Midbrain (tissue), 1 donor: ENCODE measurements at regions not wholly inside any gene's neighbourhood (a gene's known extent, or its start where the extent isn't known, plus 50 kb on each side); places are given as distances from the start of the nearest gene placed in this dataset.
A peak's percentile ranks its signal among the peaks of the same experiment; 100 is the strongest.

Experiments
- DNase-seq: peaks from one replicate; lab custom pipeline; 2025; lab: John Stamatoyannopoulos, UW

DNA sequence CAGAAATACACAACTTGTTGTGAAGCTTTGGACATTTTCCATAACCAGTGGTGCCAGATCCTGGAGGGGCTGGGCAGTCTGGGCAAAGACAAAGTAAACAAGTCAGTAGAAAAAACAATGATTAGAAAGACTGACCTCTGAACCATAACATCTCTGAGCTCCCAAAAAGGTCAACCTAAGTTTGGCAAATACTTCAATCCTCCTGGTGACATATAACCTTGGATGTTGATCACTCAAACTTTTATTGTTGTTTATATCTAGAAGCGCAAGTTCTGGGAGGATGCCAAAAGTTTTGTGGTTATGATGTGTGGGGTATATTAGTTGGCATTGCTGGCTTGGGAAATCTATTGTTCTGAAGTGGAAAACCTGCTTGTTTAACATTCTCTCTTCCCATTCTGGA lies 257.7 kb downstream of the DIPK2A start:
- no peak for DNase-seq

GRCh38 chr3:144229953-144230352 lies 258.3 kb downstream of the DIPK2A start:
- DNase-seq = no peak

DNA sequence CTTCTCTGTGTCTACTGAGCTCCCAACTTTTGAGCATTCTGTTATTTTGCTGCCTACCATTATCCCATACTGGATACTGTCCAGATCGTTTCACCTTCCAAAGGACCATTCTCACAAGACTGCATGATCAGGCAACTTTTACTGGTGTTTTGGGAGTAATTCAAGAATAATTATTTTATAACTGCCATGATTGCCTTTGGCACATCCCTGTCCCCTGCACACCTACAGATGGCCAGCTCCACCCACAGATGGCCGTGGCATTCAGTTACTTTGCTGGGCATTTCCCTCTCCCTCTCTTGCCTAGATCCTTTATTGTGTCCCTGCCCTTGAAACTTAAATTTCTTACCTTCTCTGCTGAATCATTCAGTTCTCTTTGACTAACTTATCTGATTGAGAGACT lies 263.9 kb downstream of the DIPK2A start:
- no peak for DNase-seq

- DNase-seq = no peak
These were observed 265.7 kb downstream of the DIPK2A start for GRCh38 chr3:144237351-144237750.

GRCh38 chr3:144241404-144241803 lies 269.8 kb downstream of the DIPK2A start:
- no peak for DNase-seq

DNA sequence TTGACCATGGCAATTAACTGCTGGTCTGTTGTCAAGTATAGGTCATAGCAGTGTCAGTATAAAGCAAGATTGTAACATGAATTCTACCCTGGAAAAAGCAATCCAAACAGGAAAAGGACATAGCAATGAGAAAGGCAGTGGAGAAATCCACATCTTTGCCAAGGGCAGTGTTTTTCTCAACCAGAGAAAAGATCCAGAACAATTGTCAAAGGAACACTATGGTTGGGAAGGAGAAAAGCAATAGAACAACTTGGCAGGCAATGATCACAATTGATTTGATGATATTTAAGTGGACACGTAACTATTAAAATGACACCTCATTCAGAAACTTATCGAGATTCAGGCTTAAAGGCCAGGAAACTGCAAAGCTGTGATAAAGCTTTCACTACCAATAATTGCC lies 271.1 kb downstream of the DIPK2A start:
- no peak for DNase-seq

- no peak for DNase-seq
These were observed 273.0 kb downstream of the DIPK2A start for GRCh38 chr3:144244662-144245061.

DNA sequence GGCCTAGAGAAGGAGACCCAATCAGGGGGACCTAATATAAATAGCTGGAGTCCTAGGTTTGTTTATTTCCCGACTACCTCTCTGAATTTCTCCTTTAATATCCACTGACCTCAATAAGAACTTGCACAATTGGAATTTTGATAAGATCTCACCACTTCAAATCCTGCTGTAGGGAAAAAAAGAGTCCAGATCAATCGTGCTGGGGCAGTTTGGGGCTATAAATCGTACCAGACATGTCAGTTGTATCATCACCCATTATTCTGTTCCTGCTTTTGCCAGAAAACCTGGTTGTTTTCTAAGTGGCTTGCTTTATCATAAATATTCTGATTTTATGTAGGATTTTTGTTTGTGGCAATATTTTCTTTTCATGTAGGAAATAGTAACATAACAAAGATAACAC lies 281.3 kb downstream of the DIPK2A start:
- DNase-seq = no peak

- no peak for DNase-seq
These were observed 285.8 kb downstream of the DIPK2A start for GRCh38 chr3:144257381-144257780.

DNA sequence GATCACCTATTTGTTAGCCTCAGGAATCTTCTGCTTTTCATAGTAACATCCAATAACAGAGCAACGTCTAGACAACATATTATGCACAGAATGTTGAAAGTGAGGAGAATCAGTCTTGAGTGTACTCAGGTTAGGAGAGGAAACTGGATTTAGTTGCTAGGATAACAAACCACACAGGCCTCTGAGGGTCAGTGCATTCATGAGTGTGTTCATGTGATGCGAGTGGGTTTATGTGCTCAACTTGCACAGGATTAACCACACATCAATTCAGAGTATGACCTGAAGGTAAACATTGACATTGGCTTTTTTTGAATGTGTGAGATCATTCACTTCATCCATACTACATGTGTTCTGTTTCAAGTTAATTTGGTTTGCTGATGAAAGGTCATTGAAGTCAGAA lies 287.6 kb downstream of the DIPK2A start:
- DNase-seq = no peak

DNA sequence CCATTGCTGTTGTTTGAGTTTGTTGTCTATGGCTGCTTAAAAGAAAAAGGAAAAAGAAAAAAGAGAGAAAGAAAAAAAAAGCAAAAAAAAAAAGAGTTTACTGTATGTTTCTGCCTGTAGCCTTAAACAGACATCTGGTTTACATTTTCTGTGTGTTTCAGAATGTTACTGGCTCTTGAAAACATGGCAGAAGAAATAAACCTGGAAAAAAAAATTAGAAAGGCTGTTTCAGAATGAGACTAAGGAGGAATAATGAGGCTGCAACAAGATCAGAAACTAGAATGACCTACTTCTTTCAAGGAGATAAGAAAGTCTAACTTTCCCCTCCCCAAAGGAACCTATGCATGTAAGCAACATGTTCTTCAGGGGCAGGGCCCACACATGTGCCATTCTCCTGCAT lies 292.1 kb downstream of the DIPK2A start:
- DNase-seq = no peak

DNA sequence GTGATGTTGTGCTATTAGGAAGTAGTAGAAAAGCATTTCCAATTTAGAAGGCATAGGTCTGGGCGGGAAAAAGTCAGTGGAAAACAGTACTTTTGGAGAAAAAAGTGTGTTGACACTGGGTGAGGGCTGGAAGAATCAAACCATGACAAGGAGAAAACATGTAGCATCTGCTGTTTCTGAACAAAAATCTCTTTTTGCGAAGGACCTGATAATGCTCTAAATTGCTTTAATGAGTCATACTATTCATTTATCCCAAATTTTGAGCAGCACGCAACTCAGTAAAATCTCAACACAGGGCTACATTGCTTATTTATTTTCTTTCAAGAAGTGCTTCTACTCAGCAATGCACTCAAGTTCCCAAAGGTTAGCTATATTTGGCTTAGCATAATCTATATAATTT lies 292.7 kb downstream of the DIPK2A start:
- no peak for DNase-seq

GRCh38 chr3:144264794-144265193 lies 293.2 kb downstream of the DIPK2A start:
- DNase-seq = no peak

- DNase-seq = no peak
These were observed 294.0 kb downstream of the DIPK2A start for GRCh38 chr3:144265542-144266100.

DNA sequence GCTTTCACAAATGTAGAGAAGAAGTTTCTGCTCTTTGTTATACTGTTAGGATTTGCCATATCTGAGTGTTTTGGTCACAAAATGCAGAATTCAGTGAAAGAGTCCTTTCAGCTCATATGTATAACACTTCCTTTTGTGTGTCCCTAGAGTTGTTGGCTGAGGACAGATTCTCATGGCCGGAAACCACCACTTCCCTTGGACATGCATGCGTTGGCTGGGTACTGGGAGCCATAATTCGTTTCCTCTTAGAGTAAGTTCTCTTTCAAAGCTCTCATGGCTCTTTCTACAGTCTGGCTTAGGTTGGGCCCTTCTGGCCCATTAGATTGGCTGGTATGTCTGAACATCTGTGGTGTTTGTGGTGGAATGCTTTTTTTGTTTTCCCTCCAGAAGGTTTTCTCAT lies 298.5 kb downstream of the DIPK2A start:
- DNase-seq = peak; percentile 4

GRCh38 chr3:144272680-144273079 lies 301.1 kb downstream of the DIPK2A start:
- no peak for DNase-seq

- no peak for DNase-seq
These were observed 302.0 kb downstream of the DIPK2A start for GRCh38 chr3:144273601-144274000.

DNA sequence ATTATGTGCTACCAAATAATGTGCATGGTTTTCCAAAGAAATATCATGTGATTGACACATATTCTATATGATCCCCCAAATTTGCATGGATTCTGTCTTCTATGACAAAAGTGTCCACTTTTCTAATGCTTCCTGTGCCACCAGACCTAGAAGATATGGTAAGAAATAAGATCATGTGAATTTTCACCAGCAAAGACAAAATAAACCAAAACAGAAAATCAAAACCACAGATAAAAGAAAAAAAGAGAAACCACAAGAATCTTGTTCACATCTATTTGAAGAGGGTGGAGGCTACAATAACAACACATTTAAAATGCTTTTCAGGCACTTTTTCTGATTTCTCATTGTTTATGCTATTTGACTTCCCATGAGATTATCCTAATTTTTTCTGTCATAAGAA lies 303.4 kb downstream of the DIPK2A start:
- DNase-seq = no peak

DNA sequence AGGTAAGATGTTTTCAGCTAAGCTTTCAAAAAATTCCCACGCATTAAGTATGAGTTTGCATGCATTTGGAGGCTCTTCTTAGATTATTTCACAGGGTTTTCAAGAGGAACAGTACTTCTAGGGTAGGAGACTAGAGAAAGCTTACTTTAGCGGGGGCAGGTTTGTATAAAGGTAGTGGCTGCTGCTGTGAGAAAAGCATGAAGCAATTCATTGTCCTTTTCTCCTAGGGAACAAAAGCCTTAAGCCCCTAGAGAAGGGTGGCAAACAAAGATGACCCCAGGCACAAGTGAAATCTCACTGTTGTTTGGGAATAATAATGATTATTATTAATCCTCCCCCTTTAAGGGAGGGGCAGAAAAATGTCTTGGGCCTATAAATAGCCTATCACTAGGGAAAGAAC lies 310.7 kb downstream of the DIPK2A start:
- DNase-seq = no peak

GRCh38 chr3:144286235-144286910 lies 314.8 kb downstream of the DIPK2A start:
- no peak for DNase-seq

DNA sequence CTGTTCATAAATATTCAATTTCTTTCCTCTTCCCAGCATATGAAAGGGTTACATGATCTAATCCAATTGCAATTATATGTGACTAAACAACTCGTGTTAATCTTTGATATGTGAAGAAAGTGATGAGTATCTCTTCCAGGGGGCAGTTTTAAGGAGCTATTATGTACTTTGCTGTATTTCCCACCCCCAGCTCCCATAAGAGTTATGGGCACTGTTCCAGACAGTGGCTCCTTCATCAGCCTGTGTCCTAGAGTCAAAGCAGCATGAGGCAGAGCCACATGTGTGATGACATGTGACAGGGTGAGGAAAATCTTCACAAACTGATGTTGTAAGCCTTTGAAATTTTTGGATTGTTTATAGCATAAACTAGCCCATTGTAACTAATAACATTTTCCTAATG lies 315.4 kb downstream of the DIPK2A start:
- no peak for DNase-seq

GRCh38 chr3:144289057-144289456 lies 317.4 kb downstream of the DIPK2A start:
- no peak for DNase-seq

GRCh38 chr3:144294659-144295538 lies 323.3 kb downstream of the DIPK2A start:
- DNase-seq = peak; percentile 8
